HG03095 (cell line): ENCODE measurements at regions not wholly inside any gene's neighbourhood (a gene's known extent, or its start where the extent isn't known, plus 50 kb on each side); places are given as distances from the start of the nearest gene placed in this dataset.
"Not testable (repeated sequence)": the region's sequence is repeated elsewhere in the genome, so short reads cannot be mapped to it uniquely, and the experiment has no call there.

Experiments used
- ATAC-seq: cut with Tn5 transposase; IDR thresholded peaks from one replicate; pipeline ENCODE4 v1.9.1; 2021; ENCODE audit warnings: moderate library complexity; ENCODE audit not compliant: unreplicated experiment

GRCh38 chr13:80737513-80737912 lies 396.6 kb upstream of the SPRY2 start:
- no peak for ATAC-seq

GRCh38 chr13:80727321-80727975 lies 386.5 kb upstream of the SPRY2 start:
- no peak for ATAC-seq

GRCh38 chr13:80726868-80727267 lies 385.9 kb upstream of the SPRY2 start:
- no peak for ATAC-seq

GRCh38 chr13:80721689-80722088 lies 380.8 kb upstream of the SPRY2 start:
- no peak for ATAC-seq

GRCh38 chr13:80718970-80719369 lies 378.0 kb upstream of the SPRY2 start:
- no peak for ATAC-seq

GRCh38 chr13:80717776-80718175 lies 376.9 kb upstream of the SPRY2 start:
- no peak for ATAC-seq

- no peak for ATAC-seq
Measured at GRCh38 chr13:80716610-80717081, 375.7 kb upstream of the SPRY2 start.

GRCh38 chr13:80712026-80712425 lies 371.1 kb upstream of the SPRY2 start:
- no peak for ATAC-seq

GRCh38 chr13:80708791-80709190 lies 367.9 kb upstream of the SPRY2 start:
- no peak for ATAC-seq

- ATAC-seq, result no peak
Measured at GRCh38 chr13:80707000-80707983, 366.4 kb upstream of the SPRY2 start.

- no peak for ATAC-seq
Measured at GRCh38 chr13:80706164-80706471, 365.2 kb upstream of the SPRY2 start.

GRCh38 chr13:80705371-80706163 lies 364.6 kb upstream of the SPRY2 start:
- ATAC-seq, result no peak

GRCh38 chr13:80704369-80704768 lies 363.4 kb upstream of the SPRY2 start:
- no peak for ATAC-seq

- no peak for ATAC-seq
Measured at GRCh38 chr13:80695841-80696240, 354.9 kb upstream of the SPRY2 start.

- not testable (repeated sequence) for ATAC-seq
Measured at GRCh38 chr13:80691814-80692213, 350.9 kb upstream of the SPRY2 start.

- no peak for ATAC-seq
Measured at GRCh38 chr13:80690208-80690607, 349.3 kb upstream of the SPRY2 start.

GRCh38 chr13:80688593-80688992 lies 347.7 kb upstream of the SPRY2 start:
- ATAC-seq, result no peak

- ATAC-seq, result no peak
Measured at GRCh38 chr13:80685942-80686341, 345.0 kb upstream of the SPRY2 start.

- ATAC-seq, result no peak
Measured at GRCh38 chr13:80684217-80684991, 343.5 kb upstream of the SPRY2 start.

- ATAC-seq, result no peak
Measured at GRCh38 chr13:80680786-80681366, 339.9 kb upstream of the SPRY2 start.
